ENCODE measurements at regions not wholly inside any gene's neighbourhood (a gene's known extent, or its start where the extent isn't known, plus 50 kb on each side); places are given as distances from the start of the nearest gene placed in this dataset.

DNA sequence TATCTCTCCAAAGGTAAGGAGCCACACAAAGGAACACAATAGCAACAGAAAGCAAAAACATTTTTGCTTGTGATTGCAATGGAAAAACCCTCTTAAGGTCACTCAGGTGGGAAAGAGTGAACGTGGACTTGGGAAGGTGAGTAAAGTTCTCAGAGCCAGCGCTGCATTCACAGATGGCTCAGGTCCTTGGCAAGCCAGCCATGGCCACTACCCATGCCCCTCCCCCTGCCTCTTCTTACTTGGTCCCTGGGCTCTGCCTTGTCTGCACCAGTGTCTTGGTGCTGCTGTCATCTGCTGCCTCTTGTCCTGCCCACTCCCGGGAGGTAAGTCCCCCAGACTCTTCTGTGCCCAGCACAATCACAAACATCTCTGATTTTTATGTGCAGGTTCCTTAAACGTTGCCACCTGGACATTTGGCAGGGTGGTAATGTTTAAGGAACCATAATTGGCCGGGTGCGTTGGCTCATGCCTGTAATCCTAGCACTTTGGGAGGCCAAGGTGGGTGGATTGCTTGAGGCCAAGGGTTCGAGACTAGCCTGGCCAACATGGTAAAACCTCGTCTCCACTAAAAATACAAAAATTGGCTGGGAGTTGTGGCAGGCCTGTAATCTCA, 74.6 kb downstream of the FEM1C start:
- Histone ChIP-seq H3K27me3 (ENCODE audit: control insufficient read depth in 3 of 3, insufficient read depth in 3 of 3, low read length in 3 of 3) (no peaks in the 10 kb centered on the region), H3K4me3 (ENCODE audit: low read depth in 1 of 3, low read length in 3 of 3) (no peak overlapping the region), H3K9me3 (ENCODE audit: control insufficient read depth in 2 of 2, insufficient read depth in 1 of 2, low read depth in 1 of 2, low read length in 1 of 2) (no peaks in the 10 kb centered on the region), H3K36me3 (ENCODE audit: control insufficient read depth in 3 of 3, insufficient read depth in 2 of 3, low read depth in 1 of 3, low read length in 3 of 3) (no peaks in the 10 kb centered on the region), H3K4me1 (ENCODE audit: control insufficient read depth in 3 of 3, insufficient read depth in 2 of 3, low read depth in 1 of 3, low read length in 2 of 3) (no peaks in the 10 kb centered on the region), H3K27ac (ENCODE audit: low read depth in 1 of 3, low read length in 2 of 3) (no peak overlapping the region)
- FAIRE-seq (no peak), DNase-seq (no peak)
- 68 to 88% (median 76%) methylated on average over 8 of the region's 8 CpGs for WGBS, 3 donors

DNA sequence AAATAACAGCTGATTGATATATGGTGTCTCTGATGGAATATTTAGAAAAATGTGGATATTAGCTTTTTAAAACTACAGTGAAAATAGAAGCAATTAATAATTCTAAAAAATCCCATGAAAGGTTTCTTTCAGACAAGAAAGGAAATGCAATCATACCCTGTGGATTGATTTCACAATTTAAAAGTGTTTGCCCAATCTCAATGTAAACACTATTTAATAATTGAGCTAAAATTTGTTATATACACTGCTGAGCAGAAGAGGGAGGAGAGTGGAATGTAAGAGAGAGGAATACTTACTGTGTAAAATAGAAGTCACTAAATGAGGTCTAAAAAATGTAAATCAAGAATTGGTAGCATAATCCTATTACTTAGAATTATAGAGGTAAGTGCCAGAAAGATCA, 76.9 kb downstream of the FEM1C start:
- DNase-seq (no peak), FAIRE-seq (no peak)
- Histone ChIP-seq H3K36me3 (ENCODE audit: control insufficient read depth in 3 of 3, insufficient read depth in 2 of 3, low read depth in 1 of 3, low read length in 3 of 3) (no peaks in the 10 kb centered on the region), H3K27ac (ENCODE audit: low read depth in 1 of 3, low read length in 2 of 3) (no peak overlapping the region), H3K4me1 (ENCODE audit: control insufficient read depth in 3 of 3, insufficient read depth in 2 of 3, low read depth in 1 of 3, low read length in 2 of 3) (no peaks in the 10 kb centered on the region), H3K4me3 (ENCODE audit: low read depth in 1 of 3, low read length in 3 of 3) (no peak overlapping the region), H3K9me3 (ENCODE audit: control insufficient read depth in 2 of 2, insufficient read depth in 1 of 2, low read depth in 1 of 2, low read length in 1 of 2) (no peaks in the 10 kb centered on the region), H3K27me3 (ENCODE audit: control insufficient read depth in 3 of 3, insufficient read depth in 3 of 3, low read length in 3 of 3) (no peaks in the 10 kb centered on the region)

DNA sequence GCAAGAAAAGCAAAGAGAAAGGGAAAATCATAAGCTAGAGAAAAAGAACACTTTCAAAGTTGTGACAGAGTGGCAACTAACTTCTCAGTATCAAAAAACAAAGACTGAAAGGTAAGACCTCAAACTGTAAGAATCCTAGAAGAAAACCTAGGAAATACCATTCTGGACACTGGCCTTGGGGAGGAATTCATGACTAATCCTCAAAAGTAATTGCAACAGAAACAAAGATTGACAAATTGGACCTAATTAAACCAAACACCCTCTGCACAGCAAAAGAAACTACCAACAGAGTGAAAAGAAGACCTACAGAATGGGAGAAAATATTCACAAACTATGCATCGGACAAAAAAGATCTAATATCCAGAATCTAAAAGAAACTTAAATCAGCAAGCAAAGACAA, 79.1 kb downstream of the FEM1C start:
- H3K27me3 ChIP-seq (ENCODE audit: control insufficient read depth in 3 of 3, insufficient read depth in 3 of 3, low read length in 3 of 3) = no peaks in the 10 kb centered on the region
- DNase-seq (no peak), FAIRE-seq (no peak)
- H3K36me3 ChIP-seq (ENCODE audit: control insufficient read depth in 3 of 3, insufficient read depth in 2 of 3, low read depth in 1 of 3, low read length in 3 of 3) = no peaks in the 10 kb centered on the region
- no peak overlapping the region for H3K4me3 ChIP-seq (ENCODE audit: low read depth in 1 of 3, low read length in 3 of 3)
- H3K9me3 ChIP-seq (ENCODE audit: control insufficient read depth in 2 of 2, insufficient read depth in 1 of 2, low read depth in 1 of 2, low read length in 1 of 2) = no peaks in the 10 kb centered on the region
- WGBS, 3 donors = 93 to 100% (median 98%) methylated on average over 1 of the region's 1 CpG
- no peak overlapping the region for H3K27ac ChIP-seq (ENCODE audit: low read depth in 1 of 3, low read length in 2 of 3)
- H3K4me1 ChIP-seq (ENCODE audit: control insufficient read depth in 3 of 3, insufficient read depth in 2 of 3, low read depth in 1 of 3, low read length in 2 of 3) = peaks cover 0 to 2% (median 0%) of the 10 kb centered on the region in 3 donors

DNA sequence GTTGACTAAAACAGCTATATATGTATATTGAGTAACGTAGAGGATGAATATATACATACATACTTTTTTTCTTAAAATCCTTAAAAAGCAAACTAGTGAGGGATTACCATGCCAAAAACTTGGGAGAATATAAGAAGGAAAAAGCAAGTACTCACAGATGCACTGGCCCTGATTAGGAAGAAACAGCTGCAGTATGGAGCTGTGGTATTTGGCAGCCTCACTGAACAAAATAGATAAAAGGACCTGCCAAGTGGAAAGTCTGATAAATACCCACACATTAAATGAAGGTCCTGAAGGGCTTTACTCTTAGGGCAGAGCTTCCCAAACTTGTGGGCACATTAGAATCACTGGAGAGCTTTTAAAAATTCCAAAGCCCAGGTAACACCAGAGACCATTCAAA, 80.6 kb downstream of the FEM1C start:
- H3K4me3 ChIP-seq (ENCODE audit: low read depth in 1 of 3, low read length in 3 of 3) = no peak overlapping the region
- DNase-seq (no peak), FAIRE-seq (no peak)
- H3K9me3 ChIP-seq (ENCODE audit: control insufficient read depth in 2 of 2, insufficient read depth in 1 of 2, low read depth in 1 of 2, low read length in 1 of 2) = no peaks in the 10 kb centered on the region
- H3K36me3 ChIP-seq (ENCODE audit: control insufficient read depth in 3 of 3, insufficient read depth in 2 of 3, low read depth in 1 of 3, low read length in 3 of 3) = no peaks in the 10 kb centered on the region
- 64 to 80% (median 68%) methylated on average over 1 of the region's 1 CpG for whole genome bisulfite sequencing, 3 donors
- H3K27ac ChIP-seq (ENCODE audit: low read depth in 1 of 3, low read length in 2 of 3) = no peak overlapping the region
- H3K27me3 ChIP-seq (ENCODE audit: control insufficient read depth in 3 of 3, insufficient read depth in 3 of 3, low read length in 3 of 3) = no peaks in the 10 kb centered on the region
- peaks cover 0 to 6% (median 4%) of the 10 kb centered on the region in 3 donors for H3K4me1 ChIP-seq (ENCODE audit: control insufficient read depth in 3 of 3, insufficient read depth in 2 of 3, low read depth in 1 of 3, low read length in 2 of 3)

DNA sequence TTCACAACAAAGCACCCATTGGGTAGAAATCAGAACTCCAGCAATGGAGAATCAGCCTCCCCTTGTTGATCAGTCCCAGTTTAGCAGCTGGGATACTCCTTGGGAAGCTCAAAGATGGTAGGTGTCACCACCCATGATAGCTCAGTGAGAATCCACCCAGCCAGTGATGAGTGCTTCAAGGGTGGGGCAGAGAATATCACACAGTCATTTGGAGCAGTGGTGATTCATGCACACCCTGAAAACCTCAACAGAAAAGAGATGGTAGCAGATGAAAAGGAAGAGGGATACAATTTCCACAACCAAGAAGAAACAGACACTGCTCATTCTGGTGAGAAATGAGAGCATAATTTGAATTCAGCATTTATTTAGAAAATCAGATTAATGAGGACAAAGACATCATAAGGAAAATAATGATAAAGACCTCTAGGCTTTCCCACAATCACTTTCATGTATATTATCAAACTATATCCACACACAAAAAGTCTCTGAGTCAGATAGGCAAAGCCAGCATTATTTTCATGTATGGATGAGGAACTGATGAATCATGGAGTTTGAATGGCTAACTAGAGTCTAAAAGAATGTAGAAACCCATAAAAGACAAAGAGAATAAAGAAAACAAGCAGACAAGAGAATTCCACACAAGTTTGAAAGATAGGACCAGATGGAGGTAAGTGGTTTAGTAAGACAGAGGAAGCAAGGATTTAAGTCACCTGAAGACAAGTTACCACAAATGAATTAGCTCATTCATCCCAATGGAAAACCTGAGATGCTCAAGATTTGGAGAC, 82.9 kb downstream of the FEM1C start:
- FAIRE-seq = no peak

DNA sequence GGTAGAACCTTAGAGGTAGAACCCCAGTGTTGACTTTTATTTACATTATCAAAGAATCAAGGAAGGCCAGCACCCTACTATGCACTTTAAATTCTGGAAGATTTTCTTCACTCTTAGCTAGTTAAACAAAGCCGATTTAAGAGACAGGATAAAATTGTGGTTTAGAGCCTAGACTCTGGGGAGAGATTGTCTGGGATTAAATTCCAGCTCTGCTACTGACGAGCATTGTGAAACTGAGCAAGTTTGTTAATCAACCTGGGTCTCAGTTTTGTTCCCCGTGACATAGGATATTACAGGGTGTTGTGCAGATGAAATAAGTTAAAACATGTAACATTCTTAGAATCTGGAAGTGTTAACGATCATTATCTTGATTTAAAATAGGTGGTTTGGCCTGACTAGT, 83.5 kb downstream of the FEM1C start:
- Histone ChIP-seq H3K4me1 (ENCODE audit: control insufficient read depth in 3 of 3, insufficient read depth in 2 of 3, low read depth in 1 of 3, low read length in 2 of 3) (peaks cover 10 to 27% (median 11%) of the 10 kb centered on the region in 3 donors), H3K27me3 (ENCODE audit: control insufficient read depth in 3 of 3, insufficient read depth in 3 of 3, low read length in 3 of 3) (no peaks in the 10 kb centered on the region), H3K4me3 (ENCODE audit: low read depth in 1 of 3, low read length in 3 of 3) (no peak overlapping the region), H3K27ac (ENCODE audit: low read depth in 1 of 3, low read length in 2 of 3) (no peak overlapping the region), H3K36me3 (ENCODE audit: control insufficient read depth in 3 of 3, insufficient read depth in 2 of 3, low read depth in 1 of 3, low read length in 3 of 3) (no peaks in the 10 kb centered on the region), H3K9me3 (ENCODE audit: control insufficient read depth in 2 of 2, insufficient read depth in 1 of 2, low read depth in 1 of 2, low read length in 1 of 2) (no peaks in the 10 kb centered on the region)
- DNase-seq = no peak
- 88 to 91% (median 89%) methylated on average over 4 of the region's 4 CpGs for whole genome bisulfite sequencing, 3 donors
- no peak for FAIRE-seq

More for the DNA sequence above, 82.9 kb downstream of the FEM1C start:
- peak in 1 of 2 donors; percentile 36 for DNase-seq
- Histone ChIP-seq H3K4me3 (ENCODE audit: low read depth in 1 of 3, low read length in 3 of 3) (no peak overlapping the region), H3K36me3 (ENCODE audit: control insufficient read depth in 3 of 3, insufficient read depth in 2 of 3, low read depth in 1 of 3, low read length in 3 of 3) (no peaks in the 10 kb centered on the region), H3K4me1 (ENCODE audit: control insufficient read depth in 3 of 3, insufficient read depth in 2 of 3, low read depth in 1 of 3, low read length in 2 of 3) (peaks cover 9 to 21% (median 10%) of the 10 kb centered on the region in 3 donors), H3K27me3 (ENCODE audit: control insufficient read depth in 3 of 3, insufficient read depth in 3 of 3, low read length in 3 of 3) (no peaks in the 10 kb centered on the region), H3K27ac (ENCODE audit: low read depth in 1 of 3, low read length in 2 of 3) (no peak overlapping the region), H3K9me3 (ENCODE audit: control insufficient read depth in 2 of 2, insufficient read depth in 1 of 2, low read depth in 1 of 2, low read length in 1 of 2) (no peaks in the 10 kb centered on the region)

DNA sequence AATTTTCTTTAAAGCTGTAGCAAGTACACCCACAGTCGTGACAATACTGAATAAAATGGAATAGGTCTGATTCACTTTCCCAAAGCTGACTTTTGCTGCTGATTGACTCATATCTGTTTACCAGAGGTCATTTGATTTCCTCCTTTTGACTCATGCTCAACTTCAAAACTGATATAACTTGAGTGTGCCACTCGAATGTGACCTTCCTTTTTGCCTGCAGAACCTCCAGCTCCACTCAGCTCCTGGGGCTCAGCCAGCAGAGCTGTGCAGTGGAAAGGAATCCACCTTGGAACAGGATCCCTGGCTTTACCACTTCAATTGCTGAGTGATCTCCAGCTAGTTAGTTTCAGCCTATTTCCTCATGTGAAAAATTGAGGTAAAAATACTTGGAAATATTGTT, 84.1 kb downstream of the FEM1C start:
- no peak for FAIRE-seq
- Histone ChIP-seq H3K4me3 (ENCODE audit: low read depth in 1 of 3, low read length in 3 of 3) (no peak overlapping the region), H3K4me1 (ENCODE audit: control insufficient read depth in 3 of 3, insufficient read depth in 2 of 3, low read depth in 1 of 3, low read length in 2 of 3) (peaks cover 11 to 33% (median 15%) of the 10 kb centered on the region in 3 donors), H3K27ac (ENCODE audit: low read depth in 1 of 3, low read length in 2 of 3) (peak overlapping the region in 2 of 3 donors; percentile 44 to 50), H3K27me3 (ENCODE audit: control insufficient read depth in 3 of 3, insufficient read depth in 3 of 3, low read length in 3 of 3) (no peaks in the 10 kb centered on the region), H3K36me3 (ENCODE audit: control insufficient read depth in 3 of 3, insufficient read depth in 2 of 3, low read depth in 1 of 3, low read length in 3 of 3) (no peaks in the 10 kb centered on the region), H3K9me3 (ENCODE audit: control insufficient read depth in 2 of 2, insufficient read depth in 1 of 2, low read depth in 1 of 2, low read length in 1 of 2) (no peaks in the 10 kb centered on the region)
- peak in 1 of 2 donors; percentile 81 for DNase-seq
- WGBS, 3 donors = 21 to 39% (median 26%) methylated on average over 2 of the region's 2 CpGs

DNA sequence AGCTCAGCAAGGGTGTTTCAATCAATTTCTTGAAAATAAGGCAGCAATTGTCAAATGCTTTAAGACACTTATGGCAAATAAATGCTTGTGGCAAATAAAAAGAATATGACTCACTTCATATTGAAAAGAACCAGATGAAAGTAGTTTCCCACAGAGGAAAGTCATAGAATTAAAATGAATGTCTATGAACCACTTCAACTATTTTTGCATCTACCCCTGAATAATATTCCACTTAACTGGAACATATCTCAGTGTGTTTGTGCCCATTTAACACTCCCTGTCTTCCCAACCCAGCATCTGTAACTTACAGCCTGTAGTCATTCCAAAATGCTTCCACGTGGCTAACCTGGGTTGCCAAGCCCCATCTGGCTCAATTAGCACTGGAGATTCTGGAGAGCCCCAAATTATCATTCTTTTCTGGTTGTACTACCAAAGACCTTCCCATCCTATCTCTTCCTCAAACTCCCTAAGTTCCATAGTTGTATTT, 84.7 kb downstream of the FEM1C start:
- WGBS, 3 donors = 73 to 92% (median 84%) methylated on average over 1 of the region's 1 CpG
- Histone ChIP-seq H3K27me3 (ENCODE audit: control insufficient read depth in 3 of 3, insufficient read depth in 3 of 3, low read length in 3 of 3) (no peaks in the 10 kb centered on the region), H3K9me3 (ENCODE audit: control insufficient read depth in 2 of 2, insufficient read depth in 1 of 2, low read depth in 1 of 2, low read length in 1 of 2) (no peaks in the 10 kb centered on the region), H3K4me1 (ENCODE audit: control insufficient read depth in 3 of 3, insufficient read depth in 2 of 3, low read depth in 1 of 3, low read length in 2 of 3) (peaks cover 11 to 37% (median 15%) of the 10 kb centered on the region in 3 donors), H3K4me3 (ENCODE audit: low read depth in 1 of 3, low read length in 3 of 3) (no peak overlapping the region), H3K27ac (ENCODE audit: low read depth in 1 of 3, low read length in 2 of 3) (peak overlapping the region in 1 of 3 donors; percentile 43), H3K36me3 (ENCODE audit: control insufficient read depth in 3 of 3, insufficient read depth in 2 of 3, low read depth in 1 of 3, low read length in 3 of 3) (no peaks in the 10 kb centered on the region)
- DNase-seq (no peak), FAIRE-seq (no peak)

All from small intestine (tissue), 7 donors.